GM12872 (cell line): ENCODE measurements at regions not wholly inside any gene's neighbourhood (a gene's known extent, or its start where the extent isn't known, plus 50 kb on each side); places are given as distances from the start of the nearest gene placed in this dataset.

ENCODE experiments used
- CTCF ChIP-seq: IDR thresholded peaks from 3 replicates; pipeline ENCODE4 v1.5.1; 2011; ENCODE audit warnings: low read depth, mild to moderate bottlenecking, low read length, moderate library complexity; ENCODE audit not compliant: insufficient read depth

DNA sequence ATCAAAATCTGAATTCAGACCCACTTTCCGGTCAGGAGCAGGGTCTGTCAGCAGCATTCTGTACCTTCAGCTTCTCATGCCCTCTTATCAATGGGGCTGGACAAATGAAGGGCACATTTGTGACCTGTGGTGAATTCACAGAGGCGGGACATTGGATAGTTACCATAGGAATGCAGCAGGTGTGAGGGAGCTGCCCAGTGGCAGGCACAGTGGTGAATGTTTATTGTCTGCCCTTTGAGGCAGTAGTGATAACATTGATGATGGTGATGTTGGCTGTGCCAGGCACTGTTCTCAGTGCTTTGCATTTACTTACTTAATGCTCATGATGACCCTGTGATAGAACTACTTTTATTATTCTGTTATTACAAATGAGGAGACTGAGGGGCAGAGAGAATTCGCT lies 101.2 kb upstream of the KIT start:
- no peak for TF ChIP-seq CTCF

GRCh38 chr4:54558889-54559677 lies 98.7 kb upstream of the KIT start:
- TF ChIP-seq CTCF: no peak

DNA sequence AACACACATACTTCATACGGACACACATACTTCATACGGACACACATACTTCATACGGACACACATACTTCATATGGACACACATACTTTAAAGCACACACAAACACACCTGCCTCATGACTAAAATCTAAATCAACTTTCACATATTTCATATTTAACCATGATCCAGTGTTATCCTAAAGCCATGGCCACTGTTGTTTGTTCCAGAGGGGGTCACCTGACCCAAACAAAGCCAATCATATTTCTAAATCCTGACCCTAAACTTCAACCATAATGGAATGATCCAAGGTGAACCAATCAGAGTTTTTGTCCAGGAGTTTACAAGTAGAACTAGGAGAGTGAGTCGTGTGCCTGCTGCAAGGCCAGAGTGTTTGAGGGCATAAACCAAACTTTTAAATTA lies 97.2 kb upstream of the KIT start:
- no peak for TF ChIP-seq CTCF

- no peak for TF ChIP-seq CTCF
These were observed 95.8 kb upstream of the KIT start for GRCh38 chr4:54561940-54562339.

DNA sequence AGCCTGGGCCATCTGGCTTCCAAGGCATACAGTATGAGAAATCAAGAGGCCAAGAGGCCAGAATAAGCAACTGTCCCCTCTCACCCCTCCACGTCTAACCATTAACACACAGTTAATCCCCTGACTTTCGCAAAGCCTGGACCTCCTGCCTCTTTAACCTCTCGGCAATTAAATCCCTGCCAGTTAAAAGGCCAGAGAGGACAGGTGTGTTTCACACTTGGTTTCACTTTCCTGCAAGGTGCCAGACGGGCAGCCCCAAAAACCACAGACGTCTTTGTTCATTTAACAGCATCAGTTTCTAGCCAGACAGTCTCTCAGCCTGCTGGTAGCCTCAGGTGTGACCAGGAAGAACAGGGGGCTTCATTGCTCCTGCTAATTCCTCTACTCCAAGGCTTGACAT lies 91.1 kb upstream of the KIT start:
- TF ChIP-seq CTCF: no peak

GRCh38 chr4:54567327-54567726 lies 90.4 kb upstream of the KIT start:
- TF ChIP-seq CTCF: no peak

DNA sequence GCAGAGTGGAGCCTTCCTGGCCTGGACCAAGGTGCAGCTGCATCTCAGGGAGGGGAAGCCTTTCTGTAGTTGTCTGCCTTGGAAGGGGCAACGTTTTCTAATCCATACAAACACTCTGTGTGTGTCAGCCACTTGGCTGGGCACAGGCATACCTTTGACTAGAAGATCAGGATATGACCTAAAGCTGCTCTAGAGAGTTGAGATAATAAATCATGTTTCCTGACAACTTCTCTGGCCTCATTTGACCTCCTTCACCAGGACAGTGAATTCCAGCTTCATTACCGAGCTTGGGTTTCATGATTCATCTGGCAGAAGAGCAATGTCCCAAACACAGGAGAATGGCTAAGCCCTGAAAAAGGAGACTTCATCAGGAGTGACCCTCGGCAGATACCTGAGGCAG lies 89.6 kb upstream of the KIT start:
- no peak for TF ChIP-seq CTCF
